ENCODE measurements at regions not wholly inside any gene's neighbourhood (a gene's known extent, or its start where the extent isn't known, plus 50 kb on each side); places are given as distances from the start of the nearest gene placed in this dataset.

DNA sequence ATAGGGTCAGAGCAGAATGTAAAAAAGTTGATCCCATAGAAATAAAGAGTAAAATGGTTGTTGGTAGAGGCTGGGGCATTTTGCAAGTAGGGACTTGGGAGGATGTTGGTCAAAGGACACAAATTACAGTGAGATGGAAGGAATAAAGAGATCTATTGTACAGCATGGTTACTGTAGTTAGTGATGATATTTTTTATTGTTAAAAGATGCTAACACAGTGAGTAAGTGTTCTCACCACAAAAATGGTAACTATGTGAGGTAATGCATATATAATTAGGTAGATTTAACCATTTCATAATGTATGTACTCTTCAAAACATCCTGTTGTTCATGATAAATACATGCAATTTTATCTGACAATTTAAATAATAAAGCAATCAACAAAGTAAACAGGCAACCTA, 280.7 kb upstream of the MAGI2 start:
- H3K27me3 ChIP-seq (ENCODE audit: insufficient read depth, low read length): no peaks in the 10 kb centered on the region
- H3K9me3 ChIP-seq (ENCODE audit: low read depth, low read length): peaks cover 12% of the 10 kb centered on the region
- no peaks in the 10 kb centered on the region for H3K36me3 ChIP-seq (ENCODE audit: insufficient read depth, low read length)
- no peak overlapping the region for H3K4me3 ChIP-seq (ENCODE audit: insufficient read depth, low read length)
- no peak overlapping the region for H3K4me2 ChIP-seq (ENCODE audit: insufficient read depth, low read length)
- H3K27ac ChIP-seq (ENCODE audit: low read depth, low read length): no peak overlapping the region
- H3K79me2 ChIP-seq (ENCODE audit: insufficient read depth, low read length): no peaks in the 10 kb centered on the region
- H2AFZ ChIP-seq (ENCODE audit: low read length): no peak overlapping the region
- TF ChIP-seq, protein P1, sequence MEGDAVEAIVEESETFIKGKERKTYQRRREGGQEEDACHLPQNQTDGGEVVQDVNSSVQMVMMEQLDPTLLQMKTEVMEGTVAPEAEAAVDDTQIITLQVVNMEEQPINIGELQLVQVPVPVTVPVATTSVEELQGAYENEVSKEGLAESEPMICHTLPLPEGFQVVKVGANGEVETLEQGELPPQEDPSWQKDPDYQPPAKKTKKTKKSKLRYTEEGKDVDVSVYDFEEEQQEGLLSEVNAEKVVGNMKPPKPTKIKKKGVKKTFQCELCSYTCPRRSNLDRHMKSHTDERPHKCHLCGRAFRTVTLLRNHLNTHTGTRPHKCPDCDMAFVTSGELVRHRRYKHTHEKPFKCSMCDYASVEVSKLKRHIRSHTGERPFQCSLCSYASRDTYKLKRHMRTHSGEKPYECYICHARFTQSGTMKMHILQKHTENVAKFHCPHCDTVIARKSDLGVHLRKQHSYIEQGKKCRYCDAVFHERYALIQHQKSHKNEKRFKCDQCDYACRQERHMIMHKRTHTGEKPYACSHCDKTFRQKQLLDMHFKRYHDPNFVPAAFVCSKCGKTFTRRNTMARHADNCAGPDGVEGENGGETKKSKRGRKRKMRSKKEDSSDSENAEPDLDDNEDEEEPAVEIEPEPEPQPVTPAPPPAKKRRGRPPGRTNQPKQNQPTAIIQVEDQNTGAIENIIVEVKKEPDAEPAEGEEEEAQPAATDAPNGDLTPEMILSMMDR (IDR thresholded peaks at IDR 0.05; ENCODE audit: extremely low read depth, low read depth, low read length): no peak
- no peaks in the 10 kb centered on the region for H3K4me1 ChIP-seq (ENCODE audit: insufficient read depth, low read length)
- no peaks in the 10 kb centered on the region for H4K20me1 ChIP-seq (ENCODE audit: insufficient read depth, low read length)
- DNase-seq (ENCODE audit: insufficient read length, low spot score, missing footprints): no peak

DNA sequence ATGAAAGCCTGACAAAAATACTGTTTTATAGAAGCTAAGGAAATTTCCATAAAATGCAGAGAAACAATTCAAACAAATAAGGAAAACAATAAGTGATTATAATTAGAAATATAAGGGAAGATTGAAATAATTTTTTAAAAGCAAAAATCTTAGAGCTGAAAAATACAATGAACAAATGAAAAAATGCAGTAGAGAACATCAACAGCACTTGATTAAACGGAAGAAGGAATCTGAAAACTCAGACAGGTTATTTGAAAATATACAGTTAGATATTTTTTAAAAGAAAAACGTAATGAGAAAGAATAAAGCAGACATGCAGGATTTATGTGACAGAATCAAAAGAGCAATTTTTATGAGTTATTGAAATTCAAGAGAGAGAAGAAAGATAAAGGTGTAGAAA, 279.1 kb upstream of the MAGI2 start:
- Histone ChIP-seq H3K4me3 (ENCODE audit: insufficient read depth, low read length) (no peak overlapping the region), H3K36me3 (ENCODE audit: insufficient read depth, low read length) (no peaks in the 10 kb centered on the region), H3K27me3 (ENCODE audit: insufficient read depth, low read length) (no peaks in the 10 kb centered on the region), H3K4me2 (ENCODE audit: insufficient read depth, low read length) (no peak overlapping the region), H3K4me1 (ENCODE audit: insufficient read depth, low read length) (no peaks in the 10 kb centered on the region), H3K79me2 (ENCODE audit: insufficient read depth, low read length) (no peaks in the 10 kb centered on the region), H3K27ac (ENCODE audit: low read depth, low read length) (no peak overlapping the region), H4K20me1 (ENCODE audit: insufficient read depth, low read length) (no peaks in the 10 kb centered on the region), H2AFZ (ENCODE audit: low read length) (no peak overlapping the region), H3K9me3 (ENCODE audit: low read depth, low read length) (peaks cover 12% of the 10 kb centered on the region)
- TF ChIP-seq, protein P1 (IDR thresholded peaks at IDR 0.05; ENCODE audit: extremely low read depth, low read depth, low read length): no peak
- DNase-seq (ENCODE audit: insufficient read length, low spot score, missing footprints): no peak

DNA sequence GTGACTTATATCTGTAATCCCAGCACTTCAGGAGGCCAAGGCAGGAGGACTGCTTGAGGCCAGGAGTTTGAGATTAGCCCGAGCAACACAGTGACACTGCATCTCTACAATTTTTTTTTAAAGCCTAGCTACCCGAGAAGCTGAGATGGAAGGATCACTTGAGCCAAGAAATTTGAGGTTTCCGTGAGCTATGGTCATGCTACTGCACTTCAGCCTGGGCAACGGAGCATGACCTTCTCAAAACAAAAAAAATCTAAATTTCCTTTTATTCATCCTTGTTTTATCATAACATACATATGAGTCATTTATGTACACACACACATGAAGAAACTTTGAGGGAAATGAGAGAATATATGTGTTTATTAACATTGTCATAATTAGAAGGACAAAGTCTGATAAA, 277.5 kb upstream of the MAGI2 start:
- no peak overlapping the region for H2AFZ ChIP-seq (ENCODE audit: low read length)
- H3K9me3 ChIP-seq (ENCODE audit: low read depth, low read length): peaks cover 12% of the 10 kb centered on the region
- no peak overlapping the region for H3K27ac ChIP-seq (ENCODE audit: low read depth, low read length)
- TF ChIP-seq, protein P1 (IDR thresholded peaks at IDR 0.05; ENCODE audit: extremely low read depth, low read depth, low read length): no peak
- no peaks in the 10 kb centered on the region for H3K27me3 ChIP-seq (ENCODE audit: insufficient read depth, low read length)
- DNase-seq (ENCODE audit: insufficient read length, low spot score, missing footprints): no peak
- H3K4me3 ChIP-seq (ENCODE audit: insufficient read depth, low read length): no peak overlapping the region
- H3K36me3 ChIP-seq (ENCODE audit: insufficient read depth, low read length): no peaks in the 10 kb centered on the region
- H3K79me2 ChIP-seq (ENCODE audit: insufficient read depth, low read length): no peaks in the 10 kb centered on the region
- no peaks in the 10 kb centered on the region for H3K4me1 ChIP-seq (ENCODE audit: insufficient read depth, low read length)
- no peaks in the 10 kb centered on the region for H4K20me1 ChIP-seq (ENCODE audit: insufficient read depth, low read length)
- no peak overlapping the region for H3K4me2 ChIP-seq (ENCODE audit: insufficient read depth, low read length)

DNA sequence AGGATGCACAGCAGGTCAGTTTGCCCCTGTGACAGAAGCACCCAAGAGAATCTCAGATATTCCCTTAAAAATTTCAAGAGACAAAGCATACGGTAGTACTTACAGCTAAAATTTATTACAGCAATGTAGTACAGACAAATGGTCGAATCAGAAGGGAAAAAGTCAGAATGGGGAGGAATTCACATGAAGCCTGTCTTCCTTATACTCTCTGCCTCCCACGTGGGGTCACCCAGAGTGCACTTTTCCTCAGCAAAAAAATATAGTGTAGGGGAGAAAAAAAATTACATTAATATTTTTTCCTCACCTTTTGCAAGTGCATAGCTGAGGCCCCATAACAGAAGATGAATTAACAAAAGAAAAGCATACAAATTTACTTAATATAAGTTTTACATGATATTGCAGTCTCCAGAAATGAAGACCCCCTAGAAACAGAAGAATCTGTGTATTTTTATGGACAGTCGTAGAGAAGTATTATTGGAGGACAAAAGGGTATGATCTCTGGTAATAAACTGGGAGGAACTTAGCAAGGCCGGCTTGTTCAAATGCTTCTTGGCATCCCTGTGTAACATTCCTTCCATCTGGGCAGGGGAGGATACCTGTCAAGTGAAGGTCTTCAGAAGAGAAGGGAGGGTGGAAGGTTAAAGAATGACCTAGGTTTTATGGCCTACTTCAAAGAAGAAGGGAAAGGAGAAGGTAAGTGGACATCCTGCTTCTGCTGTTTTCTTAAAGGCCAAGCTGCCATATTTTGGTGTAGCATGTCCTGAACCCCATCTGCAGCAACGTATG, 270.6 kb upstream of the MAGI2 start:
- no peaks in the 10 kb centered on the region for H3K9me3 ChIP-seq (ENCODE audit: low read depth, low read length)
- no peak overlapping the region for H3K4me2 ChIP-seq (ENCODE audit: insufficient read depth, low read length)
- DNase-seq (ENCODE audit: insufficient read length, low spot score, missing footprints): no peak
- no peak overlapping the region for H3K4me3 ChIP-seq (ENCODE audit: insufficient read depth, low read length)
- TF ChIP-seq, protein P1 (IDR thresholded peaks at IDR 0.05; ENCODE audit: extremely low read depth, low read depth, low read length): no peak
- H3K27me3 ChIP-seq (ENCODE audit: insufficient read depth, low read length): no peaks in the 10 kb centered on the region
- no peak overlapping the region for H2AFZ ChIP-seq (ENCODE audit: low read length)
- no peaks in the 10 kb centered on the region for H3K79me2 ChIP-seq (ENCODE audit: insufficient read depth, low read length)
- no peaks in the 10 kb centered on the region for H3K4me1 ChIP-seq (ENCODE audit: insufficient read depth, low read length)
- no peak overlapping the region for H3K27ac ChIP-seq (ENCODE audit: low read depth, low read length)
- no peaks in the 10 kb centered on the region for H4K20me1 ChIP-seq (ENCODE audit: insufficient read depth, low read length)
- H3K36me3 ChIP-seq (ENCODE audit: insufficient read depth, low read length): no peaks in the 10 kb centered on the region
